Smooth muscle cell (in vitro differentiated cells): ENCODE measurements at regions not wholly inside any gene's neighbourhood (a gene's known extent, or its start where the extent isn't known, plus 50 kb on each side); places are given as distances from the start of the nearest gene placed in this dataset.

Experiments
- DNase-seq: peaks from one replicate; lab custom pipeline; 2025; ENCODE audit not compliant: unreplicated experiment; lab: John Stamatoyannopoulos, UW
- H2AFZ ChIP-seq: fragments of 200-600 bp; sonication (generic); 2 replicates; pipeline ENCODE4 v1.6.0; 2016; ENCODE audit warnings: antibody characterized with exemption, low read depth, mild to moderate bottlenecking
- H3F3A ChIP-seq: fragments of 200-600 bp; sonication (generic); 2 replicates; pipeline ENCODE4 v1.6.0; 2017; ENCODE audit warnings: antibody characterized with exemption, low read depth
- H3K27ac ChIP-seq: fragments of 200-600 bp; sonication (generic); 2 replicates; pipeline ENCODE4 v1.5.1; 2016; ENCODE audit warnings: low read depth, mild to moderate bottlenecking
- H3K27me3 ChIP-seq: fragments of 200-600 bp; sonication (generic); 2 replicates; pipeline ENCODE4 v1.6.1; 2016; ENCODE audit warnings: low read depth, mild to moderate bottlenecking
- H3K36me3 ChIP-seq: fragments of 200-600 bp; sonication (generic); 2 replicates; pipeline ENCODE4 v1.5.1; 2016; ENCODE audit warnings: low read depth
- H3K4me1 ChIP-seq: fragments of 200-600 bp; sonication (generic); 2 replicates; pipeline ENCODE4 v1.5.1; 2016; ENCODE audit warnings: low read depth
- H3K4me2 ChIP-seq: fragments of 200-600 bp; sonication (generic); 2 replicates; pipeline ENCODE4 v1.6.0; 2016; ENCODE audit warnings: mild to moderate bottlenecking
- H3K4me3 ChIP-seq: fragments of 200-600 bp; sonication (generic); 2 replicates; pipeline ENCODE4 v1.5.1; 2016; ENCODE audit warnings: mild to moderate bottlenecking
- H3K79me2 ChIP-seq: fragments of 200-600 bp; sonication (generic); 2 replicates; pipeline ENCODE4 v1.6.0; 2016; ENCODE audit warnings: low read depth, mild to moderate bottlenecking
- H3K9ac ChIP-seq: fragments of 200-600 bp; sonication (generic); 2 replicates; pipeline ENCODE4 v1.6.0; 2016; ENCODE audit warnings: low read depth
- H3K9me3 ChIP-seq: fragments of 200-600 bp; sonication (generic); replicated peaks from 2 replicates; pipeline ENCODE4 v1.5.1; 2016; ENCODE audit warnings: low read depth
- H4K20me1 ChIP-seq: fragments of 200-600 bp; sonication (generic); 2 replicates; pipeline ENCODE4 v1.6.0; 2016; ENCODE audit warnings: low read depth
- CTCF ChIP-seq: fragments of 200-600 bp; sonication (generic); IDR thresholded peaks from 2 replicates; pipeline ENCODE4 v1.5.1; 2017; ENCODE audit warnings: borderline replicate concordance, mild to moderate bottlenecking, antibody characterized with exemption; ENCODE audit not compliant: insufficient read depth, poor library complexity, severe bottlenecking
- WGBS: methylation state at CpG from one replicate; pipeline ENCODE4 v1.1.7; 2016; ENCODE audit warnings: low lambda C conversion rate; 5-methylcytosine and 5-hydroxymethylcytosine counted together

GRCh38 chr4:104719539-104720230 is 225.0 kb upstream of the CXXC4 start:
- no peak for TF ChIP-seq CTCF
- no peak overlapping the region for H3K9ac ChIP-seq
- no peaks in the 10 kb centered on the region for H3K36me3 ChIP-seq
- H3F3A ChIP-seq, result no peaks in the 10 kb centered on the region
- no peak overlapping the region for H3K27ac ChIP-seq
- no peaks in the 10 kb centered on the region for H3K9me3 ChIP-seq
- H4K20me1 ChIP-seq, result no peaks in the 10 kb centered on the region
- WGBS, result 62% methylated on average over 4 of the region's 4 CpGs
- no peak for DNase-seq
- H3K4me2 ChIP-seq, result no peak overlapping the region
- H3K27me3 ChIP-seq, result no peaks in the 10 kb centered on the region
- H3K4me3 ChIP-seq, result no peak overlapping the region
- H3K79me2 ChIP-seq, result no peaks in the 10 kb centered on the region
- H3K4me1 ChIP-seq, result no peaks in the 10 kb centered on the region
- no peak overlapping the region for H2AFZ ChIP-seq

GRCh38 chr4:104722467-104722866 is 227.8 kb upstream of the CXXC4 start:
- Histone ChIP-seq H2AFZ (no peak overlapping the region), H3K36me3 (no peaks in the 10 kb centered on the region), H3K4me1 (no peaks in the 10 kb centered on the region), H3K4me3 (no peak overlapping the region), H3K27ac (no peak overlapping the region), H4K20me1 (no peaks in the 10 kb centered on the region), H3K9ac (no peak overlapping the region), H3K9me3 (no peaks in the 10 kb centered on the region), H3K27me3 (no peaks in the 10 kb centered on the region), H3K4me2 (no peak overlapping the region), H3K79me2 (no peaks in the 10 kb centered on the region), H3F3A (no peaks in the 10 kb centered on the region)
- no peak for DNase-seq
- 83% methylated on average over 1 of the region's 1 CpG for WGBS
- TF ChIP-seq CTCF, result no peak

GRCh38 chr4:104726002-104726401 is 231.3 kb upstream of the CXXC4 start:
- Histone ChIP-seq H3K4me3 (no peak overlapping the region), H3K9ac (no peak overlapping the region), H3K27ac (no peak overlapping the region), H3K79me2 (no peaks in the 10 kb centered on the region), H3K36me3 (no peaks in the 10 kb centered on the region), H4K20me1 (no peaks in the 10 kb centered on the region), H3K27me3 (no peaks in the 10 kb centered on the region), H3F3A (no peaks in the 10 kb centered on the region), H3K9me3 (no peaks in the 10 kb centered on the region), H2AFZ (no peak overlapping the region), H3K4me1 (no peaks in the 10 kb centered on the region), H3K4me2 (no peak overlapping the region)
- WGBS, result 92% methylated on average over 5 of the region's 5 CpGs
- TF ChIP-seq CTCF, result no peak
- no peak for DNase-seq

- Histone ChIP-seq H3F3A (no peaks in the 10 kb centered on the region), H3K4me3 (no peak overlapping the region), H3K27ac (no peak overlapping the region), H3K27me3 (no peaks in the 10 kb centered on the region), H4K20me1 (no peaks in the 10 kb centered on the region), H3K36me3 (no peaks in the 10 kb centered on the region), H3K4me1 (no peaks in the 10 kb centered on the region), H3K4me2 (no peak overlapping the region), H3K79me2 (no peaks in the 10 kb centered on the region), H3K9me3 (no peaks in the 10 kb centered on the region), H3K9ac (no peak overlapping the region), H2AFZ (no peak overlapping the region)
- DNase-seq, result no peak
- no peak for TF ChIP-seq CTCF
- WGBS, result 89% methylated on average over 3 of the region's 3 CpGs
Measured at GRCh38 chr4:104727643-104728042, 232.9 kb upstream of the CXXC4 start.
